MM.1S (cell line): ENCODE measurements at regions not wholly inside any gene's neighbourhood (a gene's known extent, or its start where the extent isn't known, plus 50 kb on each side); places are given as distances from the start of the nearest gene placed in this dataset.
"Not testable (repeated sequence)": the region's sequence is repeated elsewhere in the genome, so short reads cannot be mapped to it uniquely, and the experiment has no call there.

Source experiments
- DNase-seq: peaks from one replicate; pipeline ENCODE4 v3.0.0-alpha.2; 2015
- H2AFZ ChIP-seq: fragments of 300-600 bp; sonication (generic); 2 replicates; pipeline ENCODE4 v1.6.0; 2016; ENCODE audit warnings: antibody characterized with exemption, low read length
- H3F3A ChIP-seq: fragments of 300-600 bp; sonication (generic); 2 replicates; pipeline ENCODE4 v1.6.1; 2016; ENCODE audit warnings: mild to moderate bottlenecking, antibody characterized with exemption, low read length, moderate library complexity, mixed read lengths; ENCODE audit not compliant: insufficient read depth
- H3K27ac ChIP-seq: fragments of 300-600 bp; sonication (generic); 2 replicates; pipeline ENCODE4 v1.5.1; 2016; ENCODE audit warnings: mild to moderate bottlenecking, low read length
- H3K27me3 ChIP-seq: fragments of 300-600 bp; sonication (generic); replicated peaks from 2 replicates; pipeline ENCODE4 v1.6.0; 2016; ENCODE audit warnings: low read length; ENCODE audit not compliant: insufficient read depth
- H3K36me3 ChIP-seq: fragments of 300-600 bp; sonication (generic); replicated peaks from 2 replicates; pipeline ENCODE4 v1.6.1; 2016; ENCODE audit warnings: mild to moderate bottlenecking, low read length, mixed read lengths; ENCODE audit not compliant: insufficient read depth
- H3K4me1 ChIP-seq: fragments of 300-600 bp; sonication (generic); 2 replicates; pipeline ENCODE4 v1.6.1; 2016; ENCODE audit warnings: low read length, mixed read lengths
- H3K4me2 ChIP-seq: fragments of 300-600 bp; sonication (generic); 2 replicates; pipeline ENCODE4 v1.6.0; 2016; ENCODE audit warnings: low read depth, low read length
- H3K4me3 ChIP-seq: fragments of 300-600 bp; sonication (generic); 2 replicates; pipeline ENCODE4 v1.5.1; 2016; ENCODE audit warnings: low read length, mixed read lengths
- H3K79me2 ChIP-seq: fragments of 300-600 bp; sonication (generic); 2 replicates; pipeline ENCODE4 v1.6.1; 2016; ENCODE audit warnings: mixed run types, low read length, mixed read lengths
- H3K9ac ChIP-seq: fragments of 300-600 bp; sonication (generic); 2 replicates; pipeline ENCODE4 v1.6.1; 2016; ENCODE audit warnings: low read length, mixed read lengths
- H3K9me2 ChIP-seq: fragments of 300-600 bp; sonication (generic); replicated peaks from 2 replicates; pipeline ENCODE4 v1.6.1; 2016; ENCODE audit warnings: mild to moderate bottlenecking, low read length, mixed read lengths; ENCODE audit not compliant: insufficient read depth
- H3K9me3 ChIP-seq: fragments of 300-600 bp; sonication (generic); replicated peaks from 2 replicates; pipeline ENCODE4 v1.6.1; 2016; ENCODE audit warnings: mild to moderate bottlenecking, low read length, mixed read lengths; ENCODE audit not compliant: insufficient read depth
- H4K20me1 ChIP-seq: fragments of 300-600 bp; sonication (generic); 2 replicates; pipeline ENCODE4 v1.6.1; 2016; ENCODE audit warnings: mild to moderate bottlenecking, low read length, moderate library complexity, mixed read lengths; ENCODE audit not compliant: insufficient read depth
- EZH2 ChIP-seq: fragments of 300-600 bp; sonication (generic); optimal IDR thresholded peaks from 2 replicates; pipeline ENCODE3; 2017; ENCODE audit warnings: low read depth, mild to moderate bottlenecking, antibody characterized with exemption, low read length, mixed read lengths
- EZH2phosphoT487 ChIP-seq: fragments of 300-600 bp; sonication (generic); IDR thresholded peaks from 2 replicates; pipeline ENCODE4 v1.6.1; 2018; ENCODE audit warnings: antibody characterized with exemption, low read length
- TF ChIP-seq, protein P1 (sequence below): fragments of 300-600 bp; sonication (generic); IDR thresholded peaks from 2 replicates; pipeline ENCODE4 v1.5.1; 2016; ENCODE audit warnings: antibody characterized with exemption, low read length, mixed read lengths

GRCh38 chr5:92207151-92207550 lies 824.0 kb upstream of the ARRDC3 start:
- no peaks in the 10 kb centered on the region for H4K20me1 ChIP-seq
- no peaks in the 10 kb centered on the region for H3K27me3 ChIP-seq
- no peak overlapping the region for H3K4me2 ChIP-seq
- no peaks in the 10 kb centered on the region for H3F3A ChIP-seq
- DNase-seq, result no peak
- no peak overlapping the region for H2AFZ ChIP-seq
- TF ChIP-seq, protein P1, sequence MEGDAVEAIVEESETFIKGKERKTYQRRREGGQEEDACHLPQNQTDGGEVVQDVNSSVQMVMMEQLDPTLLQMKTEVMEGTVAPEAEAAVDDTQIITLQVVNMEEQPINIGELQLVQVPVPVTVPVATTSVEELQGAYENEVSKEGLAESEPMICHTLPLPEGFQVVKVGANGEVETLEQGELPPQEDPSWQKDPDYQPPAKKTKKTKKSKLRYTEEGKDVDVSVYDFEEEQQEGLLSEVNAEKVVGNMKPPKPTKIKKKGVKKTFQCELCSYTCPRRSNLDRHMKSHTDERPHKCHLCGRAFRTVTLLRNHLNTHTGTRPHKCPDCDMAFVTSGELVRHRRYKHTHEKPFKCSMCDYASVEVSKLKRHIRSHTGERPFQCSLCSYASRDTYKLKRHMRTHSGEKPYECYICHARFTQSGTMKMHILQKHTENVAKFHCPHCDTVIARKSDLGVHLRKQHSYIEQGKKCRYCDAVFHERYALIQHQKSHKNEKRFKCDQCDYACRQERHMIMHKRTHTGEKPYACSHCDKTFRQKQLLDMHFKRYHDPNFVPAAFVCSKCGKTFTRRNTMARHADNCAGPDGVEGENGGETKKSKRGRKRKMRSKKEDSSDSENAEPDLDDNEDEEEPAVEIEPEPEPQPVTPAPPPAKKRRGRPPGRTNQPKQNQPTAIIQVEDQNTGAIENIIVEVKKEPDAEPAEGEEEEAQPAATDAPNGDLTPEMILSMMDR, result no peak
- TF ChIP-seq EZH2 (no peak), EZH2phosphoT487 (no peak)
- no peak overlapping the region for H3K27ac ChIP-seq
- H3K9me2 ChIP-seq, result no peaks in the 10 kb centered on the region
- H3K79me2 ChIP-seq, result no peaks in the 10 kb centered on the region
- H3K4me3 ChIP-seq, result no peak overlapping the region
- no peak overlapping the region for H3K9ac ChIP-seq
- H3K4me1 ChIP-seq, result no peaks in the 10 kb centered on the region
- H3K36me3 ChIP-seq, result no peaks in the 10 kb centered on the region
- H3K9me3 ChIP-seq, result no peaks in the 10 kb centered on the region

- TF ChIP-seq EZH2phosphoT487 (no peak), EZH2 (no peak)
- TF ChIP-seq, protein P1, result no peak
- Histone ChIP-seq H3K9me2 (no peaks in the 10 kb centered on the region), H3K27me3 (no peaks in the 10 kb centered on the region), H3K27ac (no peak overlapping the region), H3K79me2 (no peaks in the 10 kb centered on the region), H3K4me3 (no peak overlapping the region), H3K4me1 (no peaks in the 10 kb centered on the region), H3K4me2 (no peak overlapping the region), H2AFZ (no peak overlapping the region), H3K9me3 (no peaks in the 10 kb centered on the region), H3F3A (no peaks in the 10 kb centered on the region), H3K36me3 (no peaks in the 10 kb centered on the region), H3K9ac (no peak overlapping the region), H4K20me1 (no peaks in the 10 kb centered on the region)
- no peak for DNase-seq
Measured at GRCh38 chr5:92206681-92207080, 823.6 kb upstream of the ARRDC3 start.

DNA sequence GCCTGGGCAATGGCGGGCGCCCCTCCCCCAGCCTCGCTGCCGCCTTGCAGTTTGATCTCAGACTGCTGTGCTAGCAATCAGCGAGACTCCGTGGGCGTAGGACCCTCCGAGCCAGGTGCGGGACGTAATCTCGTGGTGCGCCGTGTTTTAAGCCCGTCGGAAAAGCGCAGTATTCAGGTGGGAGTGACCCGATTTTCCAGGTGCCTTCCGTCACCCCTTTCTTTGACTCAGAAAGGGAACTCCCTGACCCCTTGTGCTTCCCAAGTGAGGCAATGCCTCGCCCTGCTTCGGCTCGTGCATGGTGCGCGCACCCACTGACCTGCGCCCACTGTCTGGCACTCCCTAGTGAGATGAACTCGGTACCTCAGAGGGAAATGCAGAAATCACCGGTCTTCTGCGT lies 815.9 kb upstream of the ARRDC3 start:
- H3K27ac ChIP-seq, DNase-seq, H3K27me3 ChIP-seq, H3F3A ChIP-seq, H3K9me2 ChIP-seq, H2AFZ ChIP-seq, H3K9ac ChIP-seq, H3K4me2 ChIP-seq, H3K4me1 ChIP-seq, H3K4me3 ChIP-seq, H3K79me2 ChIP-seq, H4K20me1 ChIP-seq, H3K36me3 ChIP-seq, H3K9me3 ChIP-seq: not testable (repeated sequence)

- Histone ChIP-seq H3K4me3 (no peak overlapping the region), H3K36me3 (no peaks in the 10 kb centered on the region), H3K27me3 (no peaks in the 10 kb centered on the region), H3F3A (no peaks in the 10 kb centered on the region), H4K20me1 (no peaks in the 10 kb centered on the region), H3K79me2 (no peaks in the 10 kb centered on the region), H3K9ac (no peak overlapping the region), H3K4me2 (no peak overlapping the region), H2AFZ (no peak overlapping the region), H3K4me1 (no peaks in the 10 kb centered on the region), H3K27ac (no peak overlapping the region), H3K9me3 (no peaks in the 10 kb centered on the region), H3K9me2 (no peaks in the 10 kb centered on the region)
- no peak for TF ChIP-seq EZH2phosphoT487
- no peak for TF ChIP-seq EZH2
- TF ChIP-seq, protein P1, result no peak
- no peak for DNase-seq
Measured at GRCh38 chr5:92181656-92182055, 798.5 kb upstream of the ARRDC3 start.
